ENCODE measurements at regions not wholly inside any gene's neighbourhood (a gene's known extent, or its start where the extent isn't known, plus 50 kb on each side); places are given as distances from the start of the nearest gene placed in this dataset.
A peak's percentile ranks its signal among the peaks of the same experiment; 100 is the strongest.
"Not testable (repeated sequence)": the region's sequence is repeated elsewhere in the genome, so short reads cannot be mapped to it uniquely, and the experiment has no call there.

DNA sequence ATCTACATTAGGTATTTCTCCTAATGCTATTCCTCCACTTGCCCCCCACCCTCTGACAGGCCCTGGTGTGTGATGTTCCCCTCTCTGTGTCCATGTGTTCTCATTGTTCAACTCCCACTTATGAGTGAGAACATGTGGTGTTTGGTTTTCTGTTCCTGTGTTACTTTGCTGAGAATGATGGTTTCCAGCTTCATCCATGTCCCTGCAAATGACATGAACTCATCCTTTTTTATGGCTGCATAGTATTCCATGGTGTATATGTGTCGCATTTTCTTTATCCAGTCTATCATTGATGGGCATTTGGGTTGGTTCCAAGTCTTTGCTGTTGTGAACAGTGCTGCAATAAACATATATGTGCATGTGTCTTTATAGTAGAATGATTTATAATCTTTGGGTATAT lies 50.6 kb upstream of the GRHL3 start:
- not testable (repeated sequence) for DNase-seq (ENCODE audit: low spot score)

GRCh38 chr1:24266998-24267397 lies 52.2 kb upstream of the GRHL3 start:
- DNase-seq (ENCODE audit: low spot score) = no peak

DNA sequence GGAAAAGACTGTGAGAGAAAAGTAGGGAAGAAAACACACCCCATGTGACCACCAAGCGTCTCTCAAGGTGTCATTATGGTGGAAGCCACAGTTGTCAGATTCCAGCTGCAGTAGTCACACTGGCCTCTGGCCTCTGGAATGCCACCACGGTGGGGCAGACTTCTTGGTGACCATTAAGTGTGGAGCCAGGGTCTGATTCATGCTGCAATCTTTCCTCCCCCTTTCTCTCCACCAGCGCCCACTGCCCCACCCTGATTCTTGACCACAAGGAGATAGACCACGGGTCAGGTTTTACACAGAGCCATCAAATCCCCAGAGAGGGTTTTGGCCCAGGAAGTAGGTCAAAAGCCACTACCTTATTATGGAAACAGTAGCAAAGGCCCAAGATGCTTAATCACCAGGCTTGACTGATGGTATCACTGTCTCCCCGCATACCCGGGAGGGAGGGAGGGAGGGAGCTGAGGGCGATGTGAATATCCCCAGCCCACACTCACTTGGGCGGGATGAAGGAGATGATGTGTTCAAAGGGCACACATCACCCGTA lies 52.7 kb upstream of the GRHL3 start:
- peak; percentile 99 for DNase-seq (ENCODE audit: low spot score)

- no peak for DNase-seq (ENCODE audit: low spot score)
Observed at GRCh38 chr1:24263746-24264145, 55.4 kb upstream of the GRHL3 start.

- no peak for DNase-seq (ENCODE audit: low spot score)
Observed at GRCh38 chr1:24263211-24263610, 55.9 kb upstream of the GRHL3 start.

- DNase-seq (ENCODE audit: low spot score) = no peak
Observed at GRCh38 chr1:24261977-24262376, 57.2 kb upstream of the GRHL3 start.

DNA sequence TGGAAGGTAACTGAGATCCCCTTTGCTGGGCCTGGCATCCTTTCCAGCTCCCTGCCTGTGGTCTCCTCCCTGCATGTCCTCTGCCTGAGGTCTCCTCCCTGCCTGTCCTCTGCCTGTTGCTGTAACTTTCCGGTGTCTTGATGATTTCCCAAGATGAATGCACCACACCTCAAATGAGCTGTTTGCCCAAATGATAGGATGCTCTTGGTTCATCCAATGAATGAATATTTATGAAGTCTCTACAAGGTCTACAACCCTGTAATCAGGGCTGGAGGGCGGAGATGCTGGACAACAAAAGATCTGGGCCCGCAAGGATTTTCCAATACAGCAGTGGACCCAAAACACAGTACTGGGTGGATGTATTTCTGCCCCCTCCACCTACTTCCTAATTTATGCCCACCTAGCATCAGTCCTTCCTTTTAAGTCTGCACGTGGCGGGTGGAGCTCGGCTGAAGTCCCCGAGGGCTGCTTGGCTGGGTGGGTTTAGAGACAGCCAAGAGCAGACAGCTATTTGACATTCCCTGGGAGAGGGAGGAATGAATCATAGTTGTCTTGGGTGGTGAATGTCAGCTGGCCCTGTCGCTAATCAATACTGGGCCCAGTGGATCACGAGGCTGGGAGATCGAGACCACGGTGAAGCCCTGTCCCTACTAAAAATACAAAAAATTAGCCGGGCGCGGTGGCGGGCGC lies 60.3 kb upstream of the GRHL3 start:
- no peak for DNase-seq (ENCODE audit: low spot score)

- DNase-seq (ENCODE audit: low spot score) = no peak
Observed at GRCh38 chr1:24257373-24257772, 61.8 kb upstream of the GRHL3 start.

DNA sequence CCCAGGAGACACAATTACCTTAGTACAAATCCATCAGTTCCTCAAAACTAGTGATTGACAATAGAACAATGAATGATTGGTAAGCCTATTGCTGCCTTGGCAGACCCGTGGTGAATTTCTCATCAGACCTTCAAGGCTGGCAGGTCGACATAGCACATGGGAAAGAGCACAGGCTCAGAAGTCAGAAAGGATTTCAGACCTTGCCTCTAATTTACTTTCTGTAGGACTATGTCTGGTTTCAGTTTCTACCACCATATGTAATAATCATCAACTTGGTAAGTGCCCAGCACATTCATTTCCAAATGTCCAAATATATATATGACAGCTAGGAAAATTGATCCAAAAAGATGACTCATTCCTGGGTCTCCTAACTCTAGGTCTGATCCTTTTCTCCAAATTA lies 62.5 kb upstream of the GRHL3 start:
- no peak for DNase-seq (ENCODE audit: low spot score)

GRCh38 chr1:24255226-24255625 lies 63.9 kb upstream of the GRHL3 start:
- no peak for DNase-seq (ENCODE audit: low spot score)

GRCh38 chr1:24254783-24255182 lies 64.4 kb upstream of the GRHL3 start:
- DNase-seq (ENCODE audit: low spot score) = no peak

DNA sequence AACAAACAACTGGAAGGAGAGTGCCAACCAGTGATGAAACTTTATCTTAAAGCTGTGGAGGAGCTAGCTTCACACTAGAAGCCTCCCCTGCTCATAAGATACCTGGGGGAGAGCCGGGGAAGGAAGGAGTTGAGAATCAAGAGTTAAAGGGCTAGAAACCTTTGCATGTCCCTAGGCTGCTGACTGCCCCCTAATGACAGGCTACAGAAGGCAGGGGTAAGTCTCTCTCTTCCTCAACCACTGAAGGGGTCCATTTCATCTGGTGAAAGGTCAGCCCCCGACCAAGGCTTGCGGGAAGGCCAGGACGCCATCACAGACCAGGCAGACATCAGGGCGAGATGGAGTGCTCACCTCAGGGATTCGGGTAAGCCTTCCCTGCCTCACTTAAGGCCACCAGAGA lies 65.6 kb upstream of the GRHL3 start:
- DNase-seq (ENCODE audit: low spot score) = no peak

DNA sequence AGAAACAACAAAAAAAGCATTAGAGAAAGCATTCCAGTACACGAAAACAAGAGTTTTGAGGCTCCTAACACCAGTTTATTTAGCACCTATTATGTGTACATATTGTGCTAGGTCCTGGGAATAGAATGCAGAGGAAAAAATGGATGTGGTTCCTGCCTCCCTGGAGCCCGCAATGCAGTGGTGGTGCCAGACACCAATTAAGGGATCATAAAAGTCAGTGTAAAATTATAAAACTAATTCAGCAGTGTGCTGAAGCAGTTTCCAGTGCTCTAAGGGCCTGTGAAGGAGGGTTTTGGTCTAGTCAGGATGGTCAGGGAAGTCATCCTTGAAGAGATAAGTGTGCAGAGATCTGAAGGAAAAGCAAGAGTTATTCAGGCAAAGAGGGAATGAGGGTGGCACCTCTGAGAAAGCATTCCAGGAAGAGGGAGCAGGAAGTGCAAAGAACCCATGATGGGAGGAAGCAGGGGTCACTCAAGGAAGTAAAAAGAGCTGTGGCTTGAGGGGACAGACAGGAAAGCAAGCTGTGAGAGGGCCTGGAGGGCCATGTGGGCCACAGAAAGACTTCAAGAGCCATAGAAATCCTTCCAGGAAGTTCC lies 65.2 kb upstream of the IFNLR1 start:
- no peak for DNase-seq (ENCODE audit: low spot score)

DNA sequence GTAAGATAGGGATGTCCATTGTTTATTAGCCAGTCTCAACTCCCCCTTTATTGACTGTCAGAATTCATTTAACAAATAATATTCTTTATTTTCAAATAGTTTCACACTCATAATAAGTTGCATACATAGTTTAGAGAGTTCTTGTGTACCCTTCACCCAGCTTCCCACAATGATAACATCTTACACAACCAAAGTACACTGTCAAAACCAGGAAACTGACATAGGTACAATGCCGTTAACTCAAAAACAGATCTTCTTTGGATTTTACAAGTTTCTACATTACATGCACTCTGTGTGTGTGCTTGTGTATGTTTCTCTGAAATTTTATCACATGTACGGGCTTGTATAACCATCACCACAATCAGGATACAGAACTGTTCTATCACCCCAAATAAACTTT lies 64.4 kb upstream of the IFNLR1 start:
- DNase-seq (ENCODE audit: low spot score) = no peak

DNA sequence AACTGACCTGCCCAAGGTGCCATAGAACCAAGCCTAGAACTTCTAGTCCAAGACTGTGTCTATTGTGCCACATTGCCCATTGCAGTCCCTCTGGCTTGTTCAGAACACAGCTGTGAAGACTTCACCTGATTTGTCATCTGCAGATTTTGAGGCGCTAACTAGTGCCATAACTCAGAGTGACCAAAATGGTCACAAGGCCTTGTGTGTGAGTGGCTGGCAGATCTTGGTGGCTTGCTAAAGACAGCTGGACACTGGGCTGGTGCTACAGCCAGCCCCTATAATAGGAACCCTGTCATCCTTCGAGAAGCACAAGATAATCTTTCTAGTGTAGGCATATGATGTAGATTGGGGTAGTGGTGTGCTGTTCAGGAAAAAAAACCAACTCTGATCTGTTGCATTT lies 63.7 kb upstream of the IFNLR1 start:
- DNase-seq (ENCODE audit: low spot score) = no peak

DNA sequence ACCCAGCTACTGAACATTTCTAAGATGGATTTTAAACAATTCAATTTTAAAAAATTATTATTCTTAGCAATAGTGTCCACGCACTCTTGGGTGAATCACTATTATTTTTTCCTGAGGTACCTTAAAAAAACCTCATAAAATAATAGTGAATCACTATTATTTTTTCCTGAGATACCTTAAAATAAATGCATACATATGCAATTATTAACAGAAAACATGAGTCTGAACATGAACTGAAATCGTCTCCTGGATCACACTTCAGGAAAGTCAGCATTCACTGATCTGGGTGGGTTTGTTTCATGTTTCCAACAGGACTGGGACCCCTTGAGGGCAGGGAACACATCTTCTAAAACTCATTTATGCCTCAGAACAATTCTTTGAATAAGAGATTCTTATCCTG lies 63.1 kb upstream of the IFNLR1 start:
- no peak for DNase-seq (ENCODE audit: low spot score)

DNA sequence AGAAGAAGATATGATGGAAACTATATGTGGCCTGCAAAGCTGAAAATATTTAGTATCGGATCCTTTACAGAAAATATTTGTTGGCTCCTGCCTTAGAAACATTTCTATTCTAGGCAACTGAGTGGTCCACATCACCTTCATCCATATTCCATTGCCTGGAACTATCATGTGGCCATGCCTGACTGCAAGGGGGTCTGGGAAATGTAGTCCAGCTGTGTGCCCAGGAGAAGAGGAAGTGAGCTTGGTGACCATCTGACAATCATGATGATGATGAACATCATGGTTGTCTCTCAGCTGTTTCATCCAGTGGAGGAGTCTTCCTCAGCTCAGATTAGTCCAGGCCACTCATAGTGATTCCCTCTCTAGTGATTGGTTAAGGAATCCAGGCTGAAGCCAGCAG lies 61.8 kb upstream of the IFNLR1 start:
- DNase-seq (ENCODE audit: low spot score) = no peak

DNA sequence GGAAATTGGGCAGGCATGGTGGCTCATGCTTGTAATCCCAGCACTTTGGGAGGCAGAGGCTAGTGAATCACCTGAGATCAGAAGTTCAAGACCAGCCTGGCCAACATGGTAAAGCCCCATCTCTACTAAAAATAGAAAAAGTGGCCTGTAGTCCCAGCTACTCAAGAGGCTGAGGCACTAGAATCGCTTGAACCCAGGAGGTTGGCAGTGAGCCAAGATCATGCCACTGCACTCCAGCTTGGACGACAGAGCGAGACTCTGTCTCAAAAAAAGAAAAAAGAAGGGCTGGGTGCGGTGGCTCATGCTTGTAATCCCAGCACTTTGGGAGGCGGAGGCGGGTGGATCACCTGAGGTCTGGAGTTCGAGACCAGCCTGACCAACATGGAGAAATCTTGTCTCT lies 60.2 kb upstream of the IFNLR1 start:
- not testable (repeated sequence) for DNase-seq (ENCODE audit: low spot score)

- no peak for DNase-seq (ENCODE audit: low spot score)
Observed at GRCh38 chr1:24244519-24245268, 57.6 kb upstream of the IFNLR1 start.

DNA sequence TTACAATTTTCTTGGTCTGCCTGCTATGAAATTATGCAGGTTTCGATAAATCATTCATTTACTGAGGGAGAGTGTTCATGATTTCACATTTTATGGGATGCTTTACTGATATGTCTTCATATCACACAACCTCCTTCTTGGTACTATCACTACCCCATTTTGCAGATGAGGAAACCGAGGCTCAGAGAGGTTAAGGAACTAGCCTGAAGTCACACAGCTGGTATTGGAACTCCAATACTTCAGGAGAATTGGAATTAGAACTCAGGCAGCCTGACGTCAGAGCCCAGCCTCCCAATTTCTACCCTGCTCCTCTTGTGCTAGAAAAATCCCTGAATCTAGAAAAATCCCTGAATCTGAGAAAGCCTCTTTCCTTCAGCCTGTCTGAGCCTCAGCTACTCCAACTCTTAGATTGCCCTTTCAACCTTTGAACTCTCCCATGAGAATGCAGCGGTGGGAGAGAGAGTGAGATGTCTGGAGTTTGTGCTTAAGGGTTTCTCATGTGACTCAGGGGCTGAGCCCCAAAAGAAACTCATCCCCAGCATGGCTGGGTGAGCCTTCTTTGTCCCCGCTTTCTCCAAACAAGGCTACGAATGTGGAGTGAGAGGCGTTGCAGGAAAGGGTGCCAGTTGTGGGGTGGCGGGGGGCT lies 50.8 kb upstream of the IFNLR1 start:
- DNase-seq (ENCODE audit: low spot score) = no peak

GRCh38 chr1:24236789-24237371 lies 49.8 kb upstream of the IFNLR1 start:
- peak; percentile 42 for DNase-seq (ENCODE audit: low spot score)

All from A172 (cell line).